CD14-positive monocyte (primary cell): ENCODE measurements at regions not wholly inside any gene's neighbourhood (a gene's known extent, or its start where the extent isn't known, plus 50 kb on each side); places are given as distances from the start of the nearest gene placed in this dataset.

Experiments
- DNase-seq, 3 donors: peaks; one replicate each; pipeline ENCODE4 v3.0.0-alpha.2; 2011 to 2022
- H2AFZ ChIP-seq: 2 replicates; pipeline ENCODE4 v1.6.0; 2012; ENCODE audit warnings: mild to moderate bottlenecking, low read depth, low read length, inconsistent platforms; ENCODE audit not compliant: insufficient read depth, poor library complexity, severe bottlenecking
- H3K27ac ChIP-seq, 2 donors: 1 replicate in 1 of 2; 2 replicates in 1 of 2; pipeline ENCODE4 v1.5.1; 2012 to 2013; ENCODE audit warnings: low read length in 2 of 2, control low read depth in 1 of 2, inconsistent platforms in 1 of 2, low read depth in 1 of 2, mild to moderate bottlenecking in 1 of 2
- H3K27me3 ChIP-seq, 2 donors: one replicate each; pipeline versions ENCODE4 v1.6.0 to v1.6.1; 2011 to 2013; ENCODE audit warnings: low read length in 2 of 2; ENCODE audit not compliant: control insufficient read depth in 2 of 2, insufficient read depth in 2 of 2
- H3K36me3 ChIP-seq, 2 donors: replicated peaks in 1 of 2; 1 replicate in 1 of 2; 2 replicates in 1 of 2; pipeline versions ENCODE4 v1.5.1 to v1.6.1; 2012 to 2013; ENCODE audit warnings: low read length in 2 of 2, control low read depth in 1 of 2, inconsistent platforms in 1 of 2, mild to moderate bottlenecking in 1 of 2; ENCODE audit not compliant: insufficient read depth in 2 of 2, control insufficient read depth in 1 of 2
- H3K4me1 ChIP-seq, 2 donors: 1 replicate in 1 of 2; 2 replicates in 1 of 2; pipeline versions ENCODE4 v1.5.1 to v1.6.1; 2012 to 2013; ENCODE audit warnings: low read length in 2 of 2, control low read depth in 1 of 2, inconsistent platforms in 1 of 2, mild to moderate bottlenecking in 1 of 2, moderate library complexity in 1 of 2; ENCODE audit not compliant: insufficient read depth in 2 of 2, control insufficient read depth in 1 of 2
- H3K4me2 ChIP-seq: replicated peaks from 2 replicates; pipeline ENCODE3; 2012; ENCODE audit warnings: low read length, moderate library complexity, mild to moderate bottlenecking; ENCODE audit not compliant: poor library complexity, severe bottlenecking; ENCODE audit errors: extremely low read depth
- H3K4me3 ChIP-seq, 3 experiments: fragments of 200-600 bp in 1 of 3; sonication (generic) in 1 of 3; replicated peaks in 1 of 3; 1 replicate in 2 of 3; 2 replicates in 1 of 3; pipeline ENCODE4 v1.5.1; 2011 to 2013; ENCODE audit warnings: low read length in 3 of 3, mild to moderate bottlenecking in 3 of 3, control low read depth in 2 of 3, low read depth in 2 of 3, inconsistent platforms in 1 of 3, moderate library complexity in 1 of 3
- H3K79me2 ChIP-seq: 2 replicates; pipeline ENCODE4 v1.6.0; 2012; ENCODE audit warnings: mild to moderate bottlenecking, control low read depth, inconsistent platforms, low read length, moderate library complexity; ENCODE audit not compliant: insufficient read depth
- H3K9ac ChIP-seq: 2 replicates; pipeline ENCODE4 v1.6.0; 2017; ENCODE audit warnings: low read length, mild to moderate bottlenecking; ENCODE audit not compliant: insufficient read depth, poor library complexity, severe bottlenecking
- H3K9me3 ChIP-seq, 2 donors: replicated peaks in 1 of 2; 1 replicate in 1 of 2; 2 replicates in 1 of 2; pipeline versions ENCODE4 v1.5.1 to v1.6.1; 2012 to 2013; ENCODE audit warnings: low read length in 2 of 2, control low read depth in 1 of 2; ENCODE audit not compliant: control insufficient read depth in 1 of 2, insufficient read depth in 1 of 2
- H4K20me1 ChIP-seq: 2 replicates; pipeline ENCODE4 v1.6.0; 2012; ENCODE audit warnings: mild to moderate bottlenecking, low read length, control low read depth, moderate library complexity; ENCODE audit not compliant: insufficient read depth
- H3K27ac Mint-ChIP-seq, 7 donors: one replicate each; pipeline ENCODE4 v1.8.0; 2020; ENCODE audit warnings: mild to moderate bottlenecking in 7 of 7, mixed read lengths in 7 of 7, moderate library complexity in 6 of 7, inconsistent platforms in 2 of 7
- H3K27me3 Mint-ChIP-seq, 3 donors: one replicate each; pipeline ENCODE4 v1.8.0; 2021 to 2022; ENCODE audit warnings: low read depth in 3 of 3, mild to moderate bottlenecking in 3 of 3, mixed read lengths in 3 of 3, moderate library complexity in 3 of 3, inconsistent platforms in 1 of 3
- H3K36me3 Mint-ChIP-seq, 2 donors: one replicate each; pipeline ENCODE4 v1.8.0; 2020; ENCODE audit warnings: mixed read lengths in 2 of 2, inconsistent platforms in 1 of 2, mild to moderate bottlenecking in 1 of 2
- H3K4me1 Mint-ChIP-seq: one replicate; pipeline ENCODE4 v1.8.0; 2020; ENCODE audit warnings: mild to moderate bottlenecking, mixed read lengths
- H3K4me3 Mint-ChIP-seq, 2 donors: one replicate each; pipeline ENCODE4 v1.8.0; 2020; ENCODE audit warnings: mild to moderate bottlenecking in 2 of 2, mixed read lengths in 2 of 2, moderate library complexity in 1 of 2
- H3K9me3 Mint-ChIP-seq, 7 donors: one replicate each; pipeline ENCODE4 v1.8.0; 2020 to 2022; ENCODE audit warnings: mixed read lengths in 7 of 7, mild to moderate bottlenecking in 6 of 7, moderate library complexity in 6 of 7, inconsistent platforms in 2 of 7
- CTCF ChIP-seq: fragments of 200-600 bp; IDR thresholded peaks from one replicate; pipeline ENCODE4 v1.8.0; 2022; ENCODE audit warnings: antibody characterized with exemption, mild to moderate bottlenecking
- WGBS: methylation state at CpG from one replicate; pipeline ENCODE4 v1.1.5; 2013; ENCODE audit warnings: missing lambda C conversion rate; ENCODE audit not compliant: insufficient coverage; 5-methylcytosine and 5-hydroxymethylcytosine counted together
- intact Hi-C, 2 donors: fragments of 100-400 bp; cut with micrococcal nuclease; formaldehyde crosslinking; loops; one replicate each; pipeline versions ENCODE4 v1.15.0 to v1.15.1; 2023

- Histone ChIP-seq H2AFZ (no peak overlapping the region), H4K20me1 (no peaks in the 10 kb centered on the region), H3K4me3 (no peak overlapping the region), H3K27me3 (no peaks in the 10 kb centered on the region), H3K79me2 (no peaks in the 10 kb centered on the region), H3K27ac (no peak overlapping the region), H3K9ac (no peak overlapping the region), H3K4me1 (no peaks in the 10 kb centered on the region), H3K36me3 (no peaks in the 10 kb centered on the region), H3K4me2 (no peak overlapping the region), H3K9me3 (no peaks in the 10 kb centered on the region)
- Mint-ChIP-seq H3K27ac (no peak overlapping the region), H3K27me3 (peaks cover 2 to 8% (median 7%) of the 10 kb centered on the region in 3 donors), H3K4me1 (no peaks in the 10 kb centered on the region), H3K4me3 (no peak overlapping the region), H3K36me3 (no peaks in the 10 kb centered on the region), H3K9me3 (no peaks in the 10 kb centered on the region)
- no peak for TF ChIP-seq CTCF
- 80% methylated on average over 2 of the region's 3 CpGs for WGBS
- intact Hi-C loops, result no loop called here
- DNase-seq, result no peak
Observed at GRCh38 chr5:61808091-61808490, 476.0 kb downstream of the ZSWIM6 start.

GRCh38 chr5:61808909-61809308 lies 476.9 kb downstream of the ZSWIM6 start:
- Mint-ChIP-seq H3K27me3 (peaks cover 2 to 7% (median 6%) of the 10 kb centered on the region in 3 donors), H3K27ac (no peak overlapping the region), H3K4me1 (no peaks in the 10 kb centered on the region), H3K4me3 (no peak overlapping the region), H3K36me3 (no peaks in the 10 kb centered on the region), H3K9me3 (no peaks in the 10 kb centered on the region)
- DNase-seq, result no peak
- no peaks in the 10 kb centered on the region for H3K36me3 ChIP-seq
- H4K20me1 ChIP-seq, result no peaks in the 10 kb centered on the region
- H3K4me2 ChIP-seq, result no peak overlapping the region
- H3K27me3 ChIP-seq, result no peaks in the 10 kb centered on the region
- no peaks in the 10 kb centered on the region for H3K4me1 ChIP-seq
- no peak overlapping the region for H3K4me3 ChIP-seq
- no peaks in the 10 kb centered on the region for H3K79me2 ChIP-seq
- WGBS, result 98% methylated on average over 9 of the region's 9 CpGs
- no peak overlapping the region for H3K27ac ChIP-seq
- intact Hi-C loops, result no loop called here
- no peak overlapping the region for H2AFZ ChIP-seq
- no peak for TF ChIP-seq CTCF
- H3K9ac ChIP-seq, result no peak overlapping the region
- no peaks in the 10 kb centered on the region for H3K9me3 ChIP-seq
